Upper lobe of left lung (tissue), 6 donors: ENCODE measurements at regions not wholly inside any gene's neighbourhood (a gene's known extent, or its start where the extent isn't known, plus 50 kb on each side); places are given as distances from the start of the nearest gene placed in this dataset.

Experiments used
- ATAC-seq, 2 donors: fragments of 200-7000 bp; cut with Tn5 transposase; one replicate each; pipeline ENCODE4 v1.9.1; 2022; ENCODE audit warnings: mild to moderate bottlenecking in 2 of 2, moderate library complexity in 2 of 2; ENCODE audit not compliant: low FRiP score in 2 of 2
- DNase-seq, 2 donors: peaks; one replicate each; pipeline ENCODE4 v3.0.0-alpha.2; 2019 to 2020
- H3K27ac ChIP-seq, 4 donors: fragments of 200-600 bp; sonication (generic); one replicate each; pipeline ENCODE4 v1.5.1; 2016 to 2019
- H3K27me3 ChIP-seq, 4 donors: fragments of 200-600 bp; sonication (generic); one replicate each; pipeline ENCODE4 v1.5.1; 2017 to 2019
- H3K36me3 ChIP-seq, 4 donors: fragments of 200-600 bp; sonication (generic); one replicate each; pipeline ENCODE4 v1.5.1; 2016 to 2019
- H3K4me1 ChIP-seq, 4 donors: fragments of 200-600 bp; sonication (generic); one replicate each; pipeline ENCODE4 v1.5.1; 2018 to 2019
- H3K4me3 ChIP-seq, 4 donors: fragments of 200-600 bp; sonication (generic); one replicate each; pipeline ENCODE4 v1.5.1; 2017 to 2019; ENCODE audit warnings: mild to moderate bottlenecking in 2 of 4, moderate library complexity in 1 of 4
- H3K9me3 ChIP-seq, 4 donors: fragments of 200-600 bp; sonication (generic); one replicate each; pipeline ENCODE4 v1.5.1; 2018 to 2019
- EP300 ChIP-seq, 4 donors: sonication (generic); formaldehyde crosslinking; IDR thresholded peaks; one replicate each; pipeline ENCODE4 v1.5.1; 2017; ENCODE audit warnings: antibody characterized with exemption in 4 of 4, control low read depth in 2 of 4
- POLR2A ChIP-seq, 4 donors: fragments of 450-650 bp; IDR thresholded peaks; one replicate each; pipeline ENCODE4 v1.5.1; 2016 to 2017; ENCODE audit warnings: antibody characterized with exemption in 4 of 4, mild to moderate bottlenecking in 2 of 4
- POLR2AphosphoS5 ChIP-seq, 2 donors: sonication (generic); formaldehyde crosslinking; IDR thresholded peaks; one replicate each; pipeline ENCODE4 v1.5.1; 2017; ENCODE audit warnings: antibody characterized with exemption in 2 of 2
- WGBS, 2 donors: methylation state at CpG; one replicate each; pipeline ENCODE4 v1.1.5; 2017 to 2018; 5-methylcytosine and 5-hydroxymethylcytosine counted together
- TF ChIP-seq, protein P1 (sequence below), 6 experiments: fragments of 450-650 bp in 4 of 6; fragments of 200-600 bp in 2 of 6; sonication (generic) in 2 of 6; IDR thresholded peaks; one replicate each; pipeline ENCODE4 v1.5.1; 2016 to 2019; ENCODE audit warnings: antibody characterized with exemption in 6 of 6
- donor health status: DM: no; HTN: no; CAD: no; lungs with moderate emphysema.
- donor health status: DM: no; HTN: yes; CAD: no; lungs with severe emphysema.

DNA sequence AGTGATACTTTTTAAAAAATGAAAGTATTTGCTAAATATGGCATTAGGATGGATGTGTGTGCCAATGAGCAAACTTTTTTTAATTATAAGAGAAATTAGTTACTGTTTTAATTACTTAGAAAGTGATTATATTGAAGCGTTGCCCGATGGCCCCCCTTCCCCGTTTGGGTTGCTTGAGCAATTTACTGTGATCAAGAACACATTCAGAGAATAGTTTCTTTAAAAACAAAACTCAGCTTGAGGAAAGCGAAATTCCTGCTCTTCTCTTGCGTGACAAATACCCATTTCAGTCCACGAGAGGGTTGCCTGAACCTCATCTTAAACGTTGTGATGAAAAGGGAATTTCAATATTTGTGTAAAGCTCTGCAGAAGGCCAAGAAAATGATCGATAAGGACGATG, 234.1 kb downstream of the GATA3 start:
- ATAC-seq (no peak), DNase-seq (no peak)
- Histone ChIP-seq H3K9me3 (no peaks in the 10 kb centered on the region), H3K36me3 (no peaks in the 10 kb centered on the region), H3K27me3 (no peaks in the 10 kb centered on the region), H3K27ac (no peak overlapping the region), H3K4me1 (no peaks in the 10 kb centered on the region), H3K4me3 (no peak overlapping the region)
- TF ChIP-seq, protein P1, sequence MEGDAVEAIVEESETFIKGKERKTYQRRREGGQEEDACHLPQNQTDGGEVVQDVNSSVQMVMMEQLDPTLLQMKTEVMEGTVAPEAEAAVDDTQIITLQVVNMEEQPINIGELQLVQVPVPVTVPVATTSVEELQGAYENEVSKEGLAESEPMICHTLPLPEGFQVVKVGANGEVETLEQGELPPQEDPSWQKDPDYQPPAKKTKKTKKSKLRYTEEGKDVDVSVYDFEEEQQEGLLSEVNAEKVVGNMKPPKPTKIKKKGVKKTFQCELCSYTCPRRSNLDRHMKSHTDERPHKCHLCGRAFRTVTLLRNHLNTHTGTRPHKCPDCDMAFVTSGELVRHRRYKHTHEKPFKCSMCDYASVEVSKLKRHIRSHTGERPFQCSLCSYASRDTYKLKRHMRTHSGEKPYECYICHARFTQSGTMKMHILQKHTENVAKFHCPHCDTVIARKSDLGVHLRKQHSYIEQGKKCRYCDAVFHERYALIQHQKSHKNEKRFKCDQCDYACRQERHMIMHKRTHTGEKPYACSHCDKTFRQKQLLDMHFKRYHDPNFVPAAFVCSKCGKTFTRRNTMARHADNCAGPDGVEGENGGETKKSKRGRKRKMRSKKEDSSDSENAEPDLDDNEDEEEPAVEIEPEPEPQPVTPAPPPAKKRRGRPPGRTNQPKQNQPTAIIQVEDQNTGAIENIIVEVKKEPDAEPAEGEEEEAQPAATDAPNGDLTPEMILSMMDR (IDR thresholded peaks at IDR 0.05) = no peak
- TF ChIP-seq POLR2A (IDR thresholded peaks at IDR 0.05) (no peak), POLR2AphosphoS5 (IDR thresholded peaks at IDR 0.05) (no peak), EP300 (IDR thresholded peaks at IDR 0.05) (no peak)
- WGBS, 2 donors = 79 to 82% methylated on average over 9 of the region's 9 CpGs

DNA sequence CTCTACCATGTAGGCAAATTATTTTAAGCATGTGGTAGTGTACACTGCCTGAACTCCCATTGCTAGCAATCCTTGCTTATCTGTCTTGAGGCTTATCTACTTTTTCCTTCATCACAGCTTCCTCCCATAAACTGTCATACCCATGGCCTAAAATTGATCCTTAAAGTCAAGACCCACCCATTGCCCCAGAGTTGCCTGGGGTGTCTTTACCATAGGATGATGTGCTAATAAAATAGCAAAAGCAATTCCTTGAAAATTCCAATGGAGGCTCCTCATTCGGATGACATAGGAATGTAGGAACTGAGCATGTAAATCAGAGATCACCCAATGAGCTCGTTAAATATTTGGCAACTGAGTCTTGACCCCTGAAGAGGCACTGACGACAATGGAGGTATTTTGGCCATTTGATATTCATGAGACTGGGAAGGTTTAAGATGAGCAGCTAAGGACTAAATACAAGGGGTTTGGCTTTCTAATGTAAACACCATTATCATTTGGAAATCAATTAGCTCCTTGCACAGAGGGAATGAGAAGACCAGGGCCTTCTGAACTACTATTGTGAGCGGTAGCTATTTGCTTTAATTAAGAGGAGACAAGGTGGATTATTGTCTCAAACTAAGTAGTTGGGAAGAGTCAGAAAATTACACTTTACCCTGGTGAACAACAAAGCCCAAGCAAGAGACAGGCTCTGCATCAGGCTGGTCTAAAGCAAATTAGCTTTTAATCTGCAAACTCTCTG, 234.9 kb downstream of the GATA3 start:
- H3K27me3 ChIP-seq = no peaks in the 10 kb centered on the region
- TF ChIP-seq EP300 (IDR thresholded peaks at IDR 0.05) (no peak), POLR2AphosphoS5 (IDR thresholded peaks at IDR 0.05) (no peak), POLR2A (IDR thresholded peaks at IDR 0.05) (no peak)
- TF ChIP-seq, protein P1 (IDR thresholded peaks at IDR 0.05) = no peak
- no peaks in the 10 kb centered on the region for H3K4me1 ChIP-seq
- H3K36me3 ChIP-seq = no peaks in the 10 kb centered on the region
- no peaks in the 10 kb centered on the region for H3K9me3 ChIP-seq
- ATAC-seq (no peak), DNase-seq (no peak)
- H3K4me3 ChIP-seq = no peak overlapping the region
- 59 to 77% methylated on average over 4 of the region's 4 CpGs for WGBS, 2 donors
- H3K27ac ChIP-seq = no peak overlapping the region

DNA sequence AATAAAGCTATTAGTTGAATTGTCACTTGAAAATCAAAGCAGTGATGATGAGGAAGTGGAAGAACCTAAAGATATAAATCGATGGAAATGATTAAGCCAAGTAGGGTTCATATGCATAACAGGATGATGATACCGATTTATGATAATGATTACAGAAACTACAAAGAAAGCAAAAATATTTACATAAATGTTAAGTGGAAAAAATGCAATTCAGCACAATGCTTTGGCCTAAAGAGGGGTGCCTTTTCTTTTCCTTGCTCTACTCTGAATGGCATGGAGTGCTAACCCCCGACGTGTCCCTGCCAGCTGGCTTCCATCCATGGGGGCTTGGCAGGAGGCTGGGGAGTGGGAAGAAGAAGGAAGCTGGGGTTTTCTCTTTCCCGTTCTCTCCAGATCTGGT, 240.3 kb downstream of the GATA3 start:
- no peak for ATAC-seq
- Histone ChIP-seq H3K4me1 (no peaks in the 10 kb centered on the region), H3K36me3 (no peaks in the 10 kb centered on the region), H3K9me3 (no peaks in the 10 kb centered on the region), H3K4me3 (no peak overlapping the region), H3K27me3 (no peaks in the 10 kb centered on the region), H3K27ac (no peak overlapping the region)
- TF ChIP-seq, protein P1 (IDR thresholded peaks at IDR 0.05) = no peak
- TF ChIP-seq POLR2AphosphoS5 (IDR thresholded peaks at IDR 0.05) = no peak
- TF ChIP-seq POLR2A (IDR thresholded peaks at IDR 0.05) = no peak
- no peak for TF ChIP-seq EP300 (IDR thresholded peaks at IDR 0.05)
- no peak for DNase-seq
- 67 to 72% methylated on average over 5 of the region's 5 CpGs for WGBS, 2 donors

DNA sequence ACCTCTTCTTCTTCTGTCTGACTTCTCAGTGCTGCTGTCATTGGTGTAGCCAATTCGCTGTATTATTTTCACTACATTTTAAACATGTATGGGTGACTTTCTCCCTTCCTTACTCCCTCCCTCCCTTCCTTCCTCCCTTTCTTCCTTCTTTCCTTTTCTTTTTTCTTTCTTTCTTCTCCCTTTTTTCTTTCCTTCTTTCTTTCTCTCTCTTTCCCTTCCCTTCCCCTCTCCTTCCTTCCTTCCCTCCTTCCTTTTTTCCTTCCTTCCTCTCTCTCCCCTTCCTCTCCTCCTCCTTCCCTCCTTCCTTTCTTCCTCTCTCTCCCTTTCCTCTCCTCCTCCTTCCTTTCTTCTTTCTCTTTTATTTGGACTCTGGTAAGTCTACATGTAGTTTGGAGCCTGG, 240.8 kb downstream of the GATA3 start:
- TF ChIP-seq EP300 (IDR thresholded peaks at IDR 0.05) = no peak
- TF ChIP-seq POLR2AphosphoS5 (IDR thresholded peaks at IDR 0.05) = no peak

DNA sequence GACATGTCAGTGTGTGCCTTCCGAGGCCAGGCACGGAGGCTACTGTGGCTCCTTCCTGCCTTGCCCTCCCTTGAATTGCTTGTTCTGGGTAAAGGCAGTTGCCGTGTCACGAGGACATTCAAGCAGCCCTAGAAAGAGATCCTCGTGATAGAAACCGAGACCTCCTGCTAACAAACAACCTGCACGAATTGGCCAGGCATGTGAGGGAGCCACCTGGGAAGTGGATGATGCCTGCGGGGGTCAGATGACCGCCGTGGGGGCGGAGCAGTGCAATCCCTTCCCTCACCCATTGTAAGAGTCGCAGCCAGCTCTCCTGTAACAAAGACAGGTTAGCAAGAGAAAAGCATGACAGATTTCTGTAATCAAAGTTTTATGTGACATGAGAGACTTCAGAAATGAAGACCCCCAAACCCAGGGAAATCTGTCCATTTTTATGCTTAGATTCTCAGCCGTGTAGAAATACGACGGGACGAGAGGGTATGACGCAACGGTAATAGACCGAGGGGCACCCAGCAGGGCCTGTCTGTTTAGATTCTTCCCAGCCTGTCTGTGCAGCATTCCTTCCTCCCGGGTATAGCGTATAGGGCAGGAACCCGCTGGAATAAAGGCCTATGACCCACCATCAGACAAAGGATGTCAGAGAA, 241.7 kb downstream of the GATA3 start:
- H3K4me3 ChIP-seq = no peak overlapping the region
- TF ChIP-seq, protein P1 (IDR thresholded peaks at IDR 0.05) = no peak
- TF ChIP-seq POLR2AphosphoS5 (IDR thresholded peaks at IDR 0.05) = no peak
- no peak for TF ChIP-seq POLR2A (IDR thresholded peaks at IDR 0.05)
- TF ChIP-seq EP300 (IDR thresholded peaks at IDR 0.05) = no peak
- 69 to 74% methylated on average over 21 to 22 of the region's 22 CpGs for WGBS, 2 donors
- no peak overlapping the region for H3K27ac ChIP-seq
- DNase-seq (peak in 1 of 2 donors; percentile 37), ATAC-seq (no peak)
- no peaks in the 10 kb centered on the region for H3K27me3 ChIP-seq
- H3K9me3 ChIP-seq = no peaks in the 10 kb centered on the region
- H3K4me1 ChIP-seq = no peaks in the 10 kb centered on the region
- no peaks in the 10 kb centered on the region for H3K36me3 ChIP-seq

More for the DNA sequence above, 240.8 kb downstream of the GATA3 start:
- DNase-seq (no peak), ATAC-seq (no peak)
- no peaks in the 10 kb centered on the region for H3K36me3 ChIP-seq
- no peaks in the 10 kb centered on the region for H3K4me1 ChIP-seq
- H3K27ac ChIP-seq = no peak overlapping the region
- WGBS, 2 donors = 86 to 94% methylated on average over 1 of the region's 1 CpG
- no peaks in the 10 kb centered on the region for H3K27me3 ChIP-seq
- no peaks in the 10 kb centered on the region for H3K9me3 ChIP-seq
- H3K4me3 ChIP-seq = no peak overlapping the region
